ENCODE measurements at regions not wholly inside any gene's neighbourhood (a gene's known extent, or its start where the extent isn't known, plus 50 kb on each side); places are given as distances from the start of the nearest gene placed in this dataset.

- TF ChIP-seq CTCF (IDR thresholded peaks at IDR 0.05): no peak
- TF ChIP-seq EP300 (IDR thresholded peaks at IDR 0.05): no peak
- no peak for TF ChIP-seq POLR2A (IDR thresholded peaks at IDR 0.05)
These were observed 100.2 kb upstream of the METTL14 start for GRCh38 chr4:118585015-118585414.
